Subcutaneous abdominal adipose tissue (tissue), 5 donors: ENCODE measurements at regions not wholly inside any gene's neighbourhood (a gene's known extent, or its start where the extent isn't known, plus 50 kb on each side); places are given as distances from the start of the nearest gene placed in this dataset.

Experiments
- H3K27ac ChIP-seq: one replicate; pipeline ENCODE4 v1.7.0; 2013; ENCODE audit warnings: low read depth, mild to moderate bottlenecking, inconsistent platforms, low read length, moderate library complexity
- H3K27me3 ChIP-seq, 5 donors: one replicate each; pipeline ENCODE4 v1.7.0; 2013; ENCODE audit warnings: low read length in 5 of 5, inconsistent platforms in 1 of 5; ENCODE audit not compliant: control insufficient read depth in 5 of 5, insufficient read depth in 4 of 5
- H3K36me3 ChIP-seq, 5 donors: one replicate each; pipeline ENCODE4 v1.7.0; 2013; ENCODE audit warnings: low read length in 5 of 5; ENCODE audit not compliant: control insufficient read depth in 5 of 5, insufficient read depth in 5 of 5
- H3K4me1 ChIP-seq, 5 donors: one replicate each; pipeline ENCODE4 v1.7.0; 2013; ENCODE audit warnings: low read length in 5 of 5, mild to moderate bottlenecking in 3 of 5, moderate library complexity in 1 of 5; ENCODE audit not compliant: control insufficient read depth in 5 of 5, insufficient read depth in 5 of 5
- H3K4me3 ChIP-seq, 5 donors: one replicate each; pipeline ENCODE4 v1.7.0; 2013; ENCODE audit warnings: low read length in 5 of 5, low read depth in 1 of 5
- H3K9ac ChIP-seq, 5 donors: one replicate each; pipeline ENCODE4 v1.7.0; 2013; ENCODE audit warnings: low read length in 5 of 5, mild to moderate bottlenecking in 4 of 5, moderate library complexity in 3 of 5
- H3K9me3 ChIP-seq, 5 donors: one replicate each; pipeline ENCODE4 v1.7.0; 2013; ENCODE audit warnings: low read length in 5 of 5; ENCODE audit not compliant: control insufficient read depth in 5 of 5
- donor health status: healthy.
- donor health status: healthy.
- donor health status: healthy.
- donor health status: healthy.
- donor health status: healthy.

GRCh38 chr13:32861304-32861703 lies 154.9 kb upstream of the KL start:
- no peak overlapping the region for H3K4me3 ChIP-seq
- H3K9ac ChIP-seq: no peak overlapping the region
- no peak overlapping the region for H3K27ac ChIP-seq
- H3K27me3 ChIP-seq: no peaks in the 10 kb centered on the region
- no peaks in the 10 kb centered on the region for H3K4me1 ChIP-seq
- H3K36me3 ChIP-seq: no peaks in the 10 kb centered on the region
- H3K9me3 ChIP-seq: peaks cover 7 to 16% (median 14%) of the 10 kb centered on the region in 5 donors

GRCh38 chr13:32863596-32863995 lies 152.6 kb upstream of the KL start:
- Histone ChIP-seq H3K4me1 (no peaks in the 10 kb centered on the region), H3K27ac (no peak overlapping the region), H3K36me3 (no peaks in the 10 kb centered on the region), H3K27me3 (no peaks in the 10 kb centered on the region), H3K4me3 (no peak overlapping the region), H3K9ac (no peak overlapping the region), H3K9me3 (peaks cover 7 to 16% (median 14%) of the 10 kb centered on the region in 5 donors)

GRCh38 chr13:32866921-32867320 lies 149.3 kb upstream of the KL start:
- Histone ChIP-seq H3K4me1 (no peaks in the 10 kb centered on the region), H3K9ac (no peak overlapping the region), H3K27ac (no peak overlapping the region), H3K36me3 (no peaks in the 10 kb centered on the region), H3K27me3 (no peaks in the 10 kb centered on the region), H3K9me3 (peaks cover 0 to 9% (median 3%) of the 10 kb centered on the region in 5 donors), H3K4me3 (no peak overlapping the region)

GRCh38 chr13:32877491-32877890 lies 138.7 kb upstream of the KL start:
- H3K9ac ChIP-seq: no peak overlapping the region
- no peak overlapping the region for H3K27ac ChIP-seq
- H3K36me3 ChIP-seq: no peaks in the 10 kb centered on the region
- H3K9me3 ChIP-seq: no peaks in the 10 kb centered on the region
- no peaks in the 10 kb centered on the region for H3K27me3 ChIP-seq
- H3K4me3 ChIP-seq: no peak overlapping the region
- peaks cover 0 to 6% (median 0%) of the 10 kb centered on the region in 5 donors for H3K4me1 ChIP-seq

- no peak overlapping the region for H3K27ac ChIP-seq
- no peaks in the 10 kb centered on the region for H3K36me3 ChIP-seq
- no peak overlapping the region for H3K9ac ChIP-seq
- H3K27me3 ChIP-seq: no peaks in the 10 kb centered on the region
- no peaks in the 10 kb centered on the region for H3K9me3 ChIP-seq
- H3K4me3 ChIP-seq: no peak overlapping the region
- H3K4me1 ChIP-seq: peaks cover 0 to 6% (median 0%) of the 10 kb centered on the region in 5 donors
Measured at GRCh38 chr13:32878163-32878562, 138.1 kb upstream of the KL start.

- H3K27ac ChIP-seq: no peak overlapping the region
- no peaks in the 10 kb centered on the region for H3K36me3 ChIP-seq
- H3K4me3 ChIP-seq: no peak overlapping the region
- no peaks in the 10 kb centered on the region for H3K9me3 ChIP-seq
- peaks cover 0 to 6% (median 0%) of the 10 kb centered on the region in 5 donors for H3K4me1 ChIP-seq
- H3K9ac ChIP-seq: no peak overlapping the region
- no peaks in the 10 kb centered on the region for H3K27me3 ChIP-seq
Measured at GRCh38 chr13:32880636-32881035, 135.6 kb upstream of the KL start.

GRCh38 chr13:32881074-32881776 lies 135.0 kb upstream of the KL start:
- peaks cover 0 to 6% (median 0%) of the 10 kb centered on the region in 5 donors for H3K4me1 ChIP-seq
- no peak overlapping the region for H3K9ac ChIP-seq
- H3K27me3 ChIP-seq: no peaks in the 10 kb centered on the region
- no peak overlapping the region for H3K27ac ChIP-seq
- H3K36me3 ChIP-seq: no peaks in the 10 kb centered on the region
- no peak overlapping the region for H3K4me3 ChIP-seq
- H3K9me3 ChIP-seq: no peaks in the 10 kb centered on the region

- Histone ChIP-seq H3K27ac (no peak overlapping the region), H3K9me3 (no peaks in the 10 kb centered on the region), H3K27me3 (no peaks in the 10 kb centered on the region), H3K4me1 (peaks cover 0 to 6% (median 0%) of the 10 kb centered on the region in 5 donors), H3K36me3 (no peaks in the 10 kb centered on the region), H3K9ac (no peak overlapping the region), H3K4me3 (no peak overlapping the region)
Measured at GRCh38 chr13:32881777-32882145, 134.5 kb upstream of the KL start.

GRCh38 chr13:32882691-32883090 lies 133.5 kb upstream of the KL start:
- Histone ChIP-seq H3K9me3 (peaks cover 0 to 7% (median 7%) of the 10 kb centered on the region in 5 donors), H3K27ac (no peak overlapping the region), H3K9ac (no peak overlapping the region), H3K4me3 (no peak overlapping the region), H3K27me3 (no peaks in the 10 kb centered on the region), H3K4me1 (peaks cover 0 to 6% (median 0%) of the 10 kb centered on the region in 5 donors), H3K36me3 (no peaks in the 10 kb centered on the region)

- Histone ChIP-seq H3K9me3 (peaks cover 3 to 13% (median 12%) of the 10 kb centered on the region in 5 donors), H3K9ac (no peak overlapping the region), H3K27me3 (no peaks in the 10 kb centered on the region), H3K36me3 (no peaks in the 10 kb centered on the region), H3K4me1 (peaks cover 0 to 6% (median 0%) of the 10 kb centered on the region in 5 donors), H3K4me3 (no peak overlapping the region), H3K27ac (no peak overlapping the region)
Measured at GRCh38 chr13:32883474-32883873, 132.7 kb upstream of the KL start.
